Mesenchymal stem cell (in vitro differentiated cells and primary cell): ENCODE measurements at regions not wholly inside any gene's neighbourhood (a gene's known extent, or its start where the extent isn't known, plus 50 kb on each side); places are given as distances from the start of the nearest gene placed in this dataset.

Experiments used
- DNase-seq: peaks from one replicate; pipeline ENCODE4 v3.0.0-alpha.2; 2013
- H2AFZ ChIP-seq: one replicate; pipeline ENCODE4 v1.6.1; 2013; ENCODE audit warnings: low read depth, mild to moderate bottlenecking, control low read depth, inconsistent platforms, low read length, moderate library complexity
- H2AK5ac ChIP-seq: 2 replicates; pipeline ENCODE4 v1.6.1; 2013; ENCODE audit warnings: low read length, moderate library complexity, mild to moderate bottlenecking, inconsistent platforms; ENCODE audit not compliant: severe bottlenecking
- H2BK120ac ChIP-seq: one replicate; pipeline ENCODE4 v1.6.1; 2013; ENCODE audit warnings: low read depth, mild to moderate bottlenecking, inconsistent platforms, low read length, moderate library complexity
- H2BK12ac ChIP-seq, 2 experiments: one replicate each; pipeline ENCODE4 v1.6.1; 2013; ENCODE audit warnings: inconsistent platforms in 2 of 2, low read length in 2 of 2, mild to moderate bottlenecking in 2 of 2, moderate library complexity in 2 of 2, control low read depth in 1 of 2
- H2BK15ac ChIP-seq: one replicate; pipeline ENCODE4 v1.6.1; 2013; ENCODE audit warnings: mild to moderate bottlenecking, low read depth, inconsistent platforms; ENCODE audit not compliant: poor library complexity, severe bottlenecking
- H2BK5ac ChIP-seq: 2 replicates; pipeline ENCODE4 v1.6.1; 2013; ENCODE audit warnings: low read depth, mild to moderate bottlenecking, low read length, control low read depth, inconsistent platforms; ENCODE audit not compliant: poor library complexity, severe bottlenecking
- H3K14ac ChIP-seq, 2 experiments: one replicate each; pipeline ENCODE4 v1.6.1; 2013; ENCODE audit warnings: inconsistent platforms in 2 of 2, low read length in 2 of 2, control low read depth in 1 of 2, mild to moderate bottlenecking in 1 of 2, moderate library complexity in 1 of 2
- H3K18ac ChIP-seq, 2 experiments: one replicate each; pipeline ENCODE4 v1.6.1; 2013; ENCODE audit warnings: inconsistent platforms in 2 of 2, low read length in 2 of 2, control low read depth in 1 of 2, low read depth in 1 of 2, mild to moderate bottlenecking in 1 of 2
- H3K23ac ChIP-seq, 2 experiments: one replicate each; pipeline ENCODE4 v1.6.1; 2013; ENCODE audit warnings: inconsistent platforms in 2 of 2, low read length in 2 of 2, mild to moderate bottlenecking in 2 of 2, moderate library complexity in 2 of 2, control low read depth in 1 of 2
- H3K27ac ChIP-seq: 2 replicates; pipeline ENCODE4 v1.5.1; 2013; ENCODE audit warnings: mild to moderate bottlenecking, moderate library complexity, low read length, control low read depth, inconsistent platforms; ENCODE audit not compliant: poor library complexity, severe bottlenecking
- H3K27me3 ChIP-seq, 2 experiments: 2 replicates each; pipeline versions ENCODE4 v1.6.1 to v1.7.0; 2013; ENCODE audit warnings: low read length in 2 of 2, mild to moderate bottlenecking in 2 of 2, moderate library complexity in 2 of 2, control low read depth in 1 of 2, inconsistent platforms in 1 of 2; ENCODE audit not compliant: control insufficient read depth in 1 of 2, insufficient read depth in 1 of 2
- H3K36me3 ChIP-seq, 2 experiments: 2 replicates each; pipeline versions ENCODE4 v1.6.1 to v1.7.0; 2013; ENCODE audit warnings: low read length in 2 of 2, control low read depth in 1 of 2, inconsistent platforms in 1 of 2, low read depth in 1 of 2, mild to moderate bottlenecking in 1 of 2; ENCODE audit not compliant: insufficient read depth in 2 of 2, control insufficient read depth in 1 of 2
- H3K4ac ChIP-seq, 2 experiments: one replicate each; pipeline ENCODE4 v1.6.1; 2013; ENCODE audit warnings: inconsistent platforms in 2 of 2, low read length in 2 of 2, mild to moderate bottlenecking in 2 of 2, moderate library complexity in 2 of 2, control low read depth in 1 of 2, low read depth in 1 of 2
- H3K4me1 ChIP-seq: 2 replicates; pipeline ENCODE4 v1.6.1; 2013; ENCODE audit warnings: low read depth, low read length, control low read depth; ENCODE audit not compliant: control insufficient read depth, insufficient read depth
- H3K4me2 ChIP-seq: 2 replicates; pipeline ENCODE4 v1.6.1; 2013; ENCODE audit warnings: low read length, mild to moderate bottlenecking, inconsistent platforms; ENCODE audit not compliant: poor library complexity, severe bottlenecking
- H3K4me3 ChIP-seq, 2 experiments: 2 replicates each; pipeline versions ENCODE4 v1.5.1 to v1.7.0; 2013; ENCODE audit warnings: low read length in 2 of 2, mild to moderate bottlenecking in 2 of 2, control low read depth in 1 of 2, low read depth in 1 of 2; ENCODE audit not compliant: insufficient read depth in 1 of 2
- H3K79me1 ChIP-seq: replicated peaks from 2 replicates; pipeline ENCODE4 v1.6.1; 2013; ENCODE audit warnings: mild to moderate bottlenecking, control low read depth, low read length, inconsistent platforms; ENCODE audit not compliant: poor library complexity, severe bottlenecking
- H3K9ac ChIP-seq: 2 replicates; pipeline ENCODE4 v1.7.0; 2013; ENCODE audit warnings: mild to moderate bottlenecking, low read length, moderate library complexity
- H3K9me3 ChIP-seq: 2 replicates; pipeline ENCODE4 v1.7.0; 2013; ENCODE audit warnings: mild to moderate bottlenecking, low read length; ENCODE audit not compliant: control insufficient read depth
- H4K8ac ChIP-seq: one replicate; pipeline ENCODE4 v1.6.1; 2013; ENCODE audit warnings: inconsistent platforms, mild to moderate bottlenecking, low read length, moderate library complexity
- H4K91ac ChIP-seq: one replicate; pipeline ENCODE4 v1.6.1; 2013; ENCODE audit warnings: mild to moderate bottlenecking, low read length, inconsistent platforms
- WGBS: methylation state at CpG from one replicate; pipeline ENCODE4 v1.1.7; 2013; ENCODE audit warnings: mixed read lengths; 5-methylcytosine and 5-hydroxymethylcytosine counted together

- Histone ChIP-seq H3K18ac (no peak overlapping the region), H3K36me3 (no peaks in the 10 kb centered on the region), H3K27ac (no peak overlapping the region), H3K4me1 (no peaks in the 10 kb centered on the region), H4K91ac (no peak overlapping the region), H3K9me3 (peaks cover 5% of the 10 kb centered on the region), H2AFZ (no peak overlapping the region), H2BK12ac (no peak overlapping the region), H3K79me1 (no peaks in the 10 kb centered on the region), H3K27me3 (no peaks in the 10 kb centered on the region), H3K4me2 (no peak overlapping the region), H2BK15ac (no peak overlapping the region), H2BK5ac (no peak overlapping the region), H3K4ac (no peak overlapping the region), H2AK5ac (no peak overlapping the region), H3K14ac (no peak overlapping the region), H4K8ac (no peak overlapping the region), H3K23ac (no peak overlapping the region), H3K9ac (no peak overlapping the region), H3K4me3 (no peak overlapping the region), H2BK120ac (no peak overlapping the region)
- WGBS, result 81% methylated on average over 2 of the region's 4 CpGs
- DNase-seq, result no peak
Measured at GRCh38 chr17:56011406-56012131, 141.7 kb upstream of the ANKFN1 start.

GRCh38 chr17:56018211-56018610 is 135.1 kb upstream of the ANKFN1 start:
- H2BK15ac ChIP-seq, result no peak overlapping the region
- H3K14ac ChIP-seq, result no peak overlapping the region
- no peak overlapping the region for H3K23ac ChIP-seq
- no peak overlapping the region for H3K4me3 ChIP-seq
- H3K27me3 ChIP-seq, result no peaks in the 10 kb centered on the region
- WGBS, result 63% methylated on average over 2 of the region's 3 CpGs
- no peak overlapping the region for H2BK12ac ChIP-seq
- no peak overlapping the region for H4K8ac ChIP-seq
- DNase-seq, result no peak
- no peak overlapping the region for H2BK120ac ChIP-seq
- no peak overlapping the region for H2AK5ac ChIP-seq
- no peak overlapping the region for H4K91ac ChIP-seq
- H3K27ac ChIP-seq, result no peak overlapping the region
- H2AFZ ChIP-seq, result no peak overlapping the region
- no peak overlapping the region for H3K9ac ChIP-seq
- no peaks in the 10 kb centered on the region for H3K79me1 ChIP-seq
- H3K9me3 ChIP-seq, result peaks cover 4% of the 10 kb centered on the region
- no peak overlapping the region for H3K4me2 ChIP-seq
- H3K4me1 ChIP-seq, result no peaks in the 10 kb centered on the region
- H3K36me3 ChIP-seq, result no peaks in the 10 kb centered on the region
- H3K18ac ChIP-seq, result no peak overlapping the region
- H2BK5ac ChIP-seq, result no peak overlapping the region
- no peak overlapping the region for H3K4ac ChIP-seq

DNA sequence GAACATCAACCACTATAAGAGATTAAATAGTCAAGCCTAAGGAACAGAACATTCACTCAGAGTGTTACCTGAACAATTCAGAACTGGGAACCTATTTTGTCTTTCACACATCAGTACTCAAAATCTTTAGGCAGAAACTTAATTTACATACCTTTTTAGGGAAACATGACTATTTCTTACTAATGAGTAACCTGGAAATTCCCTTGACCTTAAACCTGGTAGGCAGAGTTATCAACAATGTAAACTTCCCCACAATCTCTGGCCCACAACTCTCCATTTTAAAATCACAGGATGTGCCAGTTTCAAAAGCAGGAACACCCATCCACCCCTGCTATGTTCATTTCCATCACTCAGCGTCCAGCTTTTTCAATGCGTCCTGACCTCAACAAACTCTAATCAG is 132.9 kb upstream of the ANKFN1 start:
- Histone ChIP-seq H4K8ac (no peak overlapping the region), H3K4me2 (no peak overlapping the region), H3K23ac (no peak overlapping the region), H4K91ac (no peak overlapping the region), H3K4me1 (no peaks in the 10 kb centered on the region), H3K36me3 (no peaks in the 10 kb centered on the region), H3K4ac (no peak overlapping the region), H3K79me1 (no peaks in the 10 kb centered on the region), H3K27ac (no peak overlapping the region), H2BK15ac (no peak overlapping the region), H3K9ac (no peak overlapping the region), H3K9me3 (no peaks in the 10 kb centered on the region), H2AK5ac (no peak overlapping the region), H2AFZ (no peak overlapping the region), H3K4me3 (no peak overlapping the region), H3K18ac (no peak overlapping the region), H3K27me3 (no peaks in the 10 kb centered on the region), H3K14ac (no peak overlapping the region), H2BK5ac (no peak overlapping the region), H2BK12ac (no peak overlapping the region), H2BK120ac (no peak overlapping the region)
- WGBS, result 84% methylated on average over 2 of the region's 2 CpGs
- DNase-seq, result no peak

DNA sequence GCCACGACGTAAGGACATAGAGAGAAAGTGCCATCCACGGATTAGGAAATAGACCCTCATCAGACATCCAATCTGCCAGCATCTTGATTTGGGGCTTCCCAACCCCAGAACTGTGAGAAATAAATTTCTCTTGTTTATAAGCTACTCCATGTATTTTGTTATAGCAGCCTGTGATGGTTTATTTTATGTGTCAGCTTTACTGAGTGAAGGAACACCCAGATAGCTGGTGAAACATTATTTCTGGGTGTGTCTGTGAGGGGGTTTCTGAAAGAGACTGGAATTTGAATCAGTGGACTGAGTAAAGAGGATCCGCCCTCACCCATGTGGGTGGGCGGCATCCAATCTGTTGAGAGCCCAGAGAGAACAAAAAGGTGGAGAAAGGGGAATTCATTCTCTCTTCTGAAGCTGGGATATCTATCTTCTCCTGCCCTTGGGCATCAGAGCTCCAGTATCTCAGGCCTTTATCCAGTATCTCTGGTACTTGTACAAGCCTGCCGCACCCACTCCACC is 131.5 kb upstream of the ANKFN1 start:
- 93% methylated on average over 5 of the region's 6 CpGs for WGBS
- H3K9me3 ChIP-seq, result no peaks in the 10 kb centered on the region
- no peaks in the 10 kb centered on the region for H3K79me1 ChIP-seq
- H3K4me1 ChIP-seq, result no peaks in the 10 kb centered on the region
- no peak overlapping the region for H3K18ac ChIP-seq
- H3K4ac ChIP-seq, result no peak overlapping the region
- no peaks in the 10 kb centered on the region for H3K27me3 ChIP-seq
- H3K9ac ChIP-seq, result no peak overlapping the region
- no peak overlapping the region for H3K14ac ChIP-seq
- H2BK120ac ChIP-seq, result no peak overlapping the region
- no peak overlapping the region for H3K23ac ChIP-seq
- H4K8ac ChIP-seq, result no peak overlapping the region
- H2AK5ac ChIP-seq, result no peak overlapping the region
- H2AFZ ChIP-seq, result no peak overlapping the region
- H2BK12ac ChIP-seq, result no peak overlapping the region
- no peak overlapping the region for H4K91ac ChIP-seq
- no peak overlapping the region for H2BK15ac ChIP-seq
- H3K27ac ChIP-seq, result no peak overlapping the region
- DNase-seq, result no peak
- no peak overlapping the region for H3K4me2 ChIP-seq
- H3K36me3 ChIP-seq, result no peaks in the 10 kb centered on the region
- no peak overlapping the region for H2BK5ac ChIP-seq
- H3K4me3 ChIP-seq, result no peak overlapping the region
